Middle frontal gyrus (tissue), 1 donor: ENCODE measurements at regions not wholly inside any gene's neighbourhood (a gene's known extent, or its start where the extent isn't known, plus 50 kb on each side); places are given as distances from the start of the nearest gene placed in this dataset.
"Not testable (repeated sequence)": the region's sequence is repeated elsewhere in the genome, so short reads cannot be mapped to it uniquely, and the experiment has no call there.

ENCODE experiments used
- DNase-seq: peaks from one replicate; pipeline ENCODE4 v3.0.0-alpha.2; 2015; ENCODE audit warnings: low spot score; ENCODE audit errors: extremely low spot score

GRCh38 chr15:95170561-95171380, 939.4 kb downstream of the MCTP2 start:
- DNase-seq = no peak

- no peak for DNase-seq
These were observed 940.2 kb downstream of the MCTP2 start for GRCh38 chr15:95171564-95171963.

- no peak for DNase-seq
These were observed 943.2 kb downstream of the MCTP2 start for GRCh38 chr15:95174301-95175259.

GRCh38 chr15:95175914-95176658, 944.7 kb downstream of the MCTP2 start:
- DNase-seq = no peak

GRCh38 chr15:95176794-95177577, 945.6 kb downstream of the MCTP2 start:
- no peak for DNase-seq

GRCh38 chr15:95180530-95180929, 949.2 kb downstream of the MCTP2 start:
- no peak for DNase-seq

GRCh38 chr15:95182091-95182490, 950.7 kb downstream of the MCTP2 start:
- no peak for DNase-seq

GRCh38 chr15:95192923-95193322, 961.6 kb downstream of the MCTP2 start:
- no peak for DNase-seq

GRCh38 chr15:95194746-95195145, 963.4 kb downstream of the MCTP2 start:
- no peak for DNase-seq

GRCh38 chr15:95196176-95196915, 965.0 kb downstream of the MCTP2 start:
- no peak for DNase-seq

- DNase-seq = no peak
These were observed 971.4 kb downstream of the MCTP2 start for GRCh38 chr15:95202569-95203349.

- no peak for DNase-seq
These were observed 973.7 kb downstream of the MCTP2 start for GRCh38 chr15:95205077-95205476.

GRCh38 chr15:95205830-95206229, 974.5 kb downstream of the MCTP2 start:
- not testable (repeated sequence) for DNase-seq

GRCh38 chr15:95208071-95208470, 976.7 kb downstream of the MCTP2 start:
- no peak for DNase-seq

GRCh38 chr15:95208988-95209387, 977.6 kb downstream of the MCTP2 start:
- no peak for DNase-seq

GRCh38 chr15:95210436-95210981, 979.1 kb downstream of the MCTP2 start:
- DNase-seq = no peak

- DNase-seq = no peak
These were observed 983.7 kb downstream of the MCTP2 start for GRCh38 chr15:95215017-95215416.

GRCh38 chr15:95226835-95227234, 995.5 kb downstream of the MCTP2 start:
- no peak for DNase-seq

- no peak for DNase-seq
These were observed 995.9 kb downstream of the MCTP2 start for GRCh38 chr15:95227235-95227634.
